GM12878 (cell line): ENCODE measurements at regions not wholly inside any gene's neighbourhood (a gene's known extent, or its start where the extent isn't known, plus 50 kb on each side); places are given as distances from the start of the nearest gene placed in this dataset.

Experiments used
- ATAC-seq: fragments of 200-7000 bp; cut with Tn5 transposase; 3 replicates; pipeline ENCODE4 v1.9.1; 2020; ENCODE audit warnings: mild to moderate bottlenecking, moderate library complexity
- BruUV-seq: library from RNA; stranded (reverse); fragments of 400-500 nt; replicated peaks from 2 replicates; lab custom pipeline; 2021; lab: Mats Ljungman, UMichigan
- CTCF ChIA-PET: fragments of 300-600 bp; sonication (Branson Sonifier 250); formaldehyde crosslinking; extraction: SDS; loops from one replicate; lab custom pipeline; 2021; ENCODE audit warnings: inconsistent platforms; lab: Yijun Ruan, JAX
- POLR2A ChIA-PET: fragments of 350-600 bp; formaldehyde crosslinking; extraction: SDS; loops from one replicate; lab custom pipeline; 2021; ENCODE audit warnings: inconsistent platforms; lab: Charles Lee
- RAD21 ChIA-PET: fragments of 300-600 bp; sonication (Branson Sonifier 250); formaldehyde crosslinking; loops from one replicate; lab custom pipeline; 2023; ENCODE audit warnings: antibody characterized with exemption; ENCODE audit not compliant: unreplicated experiment; lab: Charles Lee
- SMC1A ChIA-PET: fragments of 300-600 bp; sonication (Branson Sonifier 250); formaldehyde crosslinking; loops from one replicate; lab custom pipeline; 2023; ENCODE audit not compliant: unreplicated experiment, uncharacterized antibody; lab: Charles Lee
- DNase-seq: peaks from one replicate; pipeline ENCODE4 v3.0.0-alpha.2; 2011; ENCODE audit warnings: low read depth, low spot score
- FAIRE-seq: peaks from 3 replicates; lab custom pipeline; 2011; peaks lifted over from hg19 to GRCh38; lab: Jason Lieb, UNC
- H2AFZ ChIP-seq: 2 replicates; pipeline ENCODE4 v1.6.0; 2011; ENCODE audit warnings: low read depth, low read length, control low read depth; ENCODE audit not compliant: control insufficient read depth
- H3K27ac ChIP-seq: 2 replicates; pipeline ENCODE4 v1.5.1; 2011; ENCODE audit warnings: control low read depth; ENCODE audit not compliant: control insufficient read depth, insufficient read depth
- H3K27me3 ChIP-seq, 2 experiments: replicated peaks in 1 of 2; 2 replicates each; pipeline versions ENCODE4 v1.6.0 to v1.6.1; 2011; ENCODE audit warnings: low read length in 1 of 2; ENCODE audit not compliant: control insufficient read depth in 2 of 2, insufficient read depth in 2 of 2
- H3K36me3 ChIP-seq, 2 experiments: 2 replicates each; pipeline ENCODE4 v1.5.1; 2011; ENCODE audit warnings: low read length in 1 of 2; ENCODE audit not compliant: control insufficient read depth in 2 of 2, insufficient read depth in 2 of 2
- H3K4me1 ChIP-seq: 2 replicates; pipeline ENCODE4 v1.6.1; 2011; ENCODE audit warnings: mild to moderate bottlenecking, low read length, moderate library complexity, mixed read lengths; ENCODE audit not compliant: control insufficient read depth, insufficient read depth
- H3K4me2 ChIP-seq: 2 replicates; pipeline ENCODE4 v1.6.0; 2011; ENCODE audit warnings: control low read depth; ENCODE audit not compliant: control insufficient read depth, insufficient read depth
- H3K4me3 ChIP-seq: fragments of 200-600 bp; sonication (generic); 2 replicates; pipeline ENCODE4 v1.5.1; 2016
- H3K79me2 ChIP-seq: 2 replicates; pipeline ENCODE4 v1.6.0; 2011; ENCODE audit warnings: low read length; ENCODE audit not compliant: control insufficient read depth, insufficient read depth
- H3K9ac ChIP-seq: 2 replicates; pipeline ENCODE4 v1.8.0; 2011; ENCODE audit warnings: low read length, control low read depth, mixed read lengths; ENCODE audit not compliant: control insufficient read depth, insufficient read depth
- H3K9me3 ChIP-seq: replicated peaks from 3 replicates; pipeline ENCODE4 v1.5.1; 2011; ENCODE audit warnings: mild to moderate bottlenecking, low read length; ENCODE audit not compliant: control insufficient read depth, insufficient read depth
- H4K20me1 ChIP-seq: 2 replicates; pipeline ENCODE4 v1.6.0; 2011; ENCODE audit not compliant: control insufficient read depth, insufficient read depth
- ATF3 ChIP-seq: IDR thresholded peaks from 2 replicates; pipeline ENCODE4 v1.6.1; 2011; ENCODE audit warnings: low read depth, mild to moderate bottlenecking, low read length, moderate library complexity, borderline replicate concordance; ENCODE audit errors: extremely low read depth
- BCL3 ChIP-seq: IDR thresholded peaks from 2 replicates; pipeline ENCODE4 v1.6.1; 2011; ENCODE audit warnings: borderline replicate concordance, low read depth, mild to moderate bottlenecking, moderate library complexity, low read length; ENCODE audit not compliant: insufficient read depth, poor library complexity, severe bottlenecking
- CHD1 ChIP-seq: IDR thresholded peaks from 2 replicates; pipeline ENCODE4 v1.6.1; 2012; ENCODE audit warnings: low read depth, low read length, improper control_type of control experiment
- ELK1 ChIP-seq: IDR thresholded peaks from 2 replicates; pipeline ENCODE4 v1.6.1; 2012; ENCODE audit warnings: low read depth, low read length, improper control_type of control experiment
- POLR2A ChIP-seq: IDR thresholded peaks from 2 replicates; pipeline ENCODE4 v1.6.1; 2011; ENCODE audit warnings: low read depth, mild to moderate bottlenecking, low read length
- RAD21 ChIP-seq: IDR thresholded peaks from 2 replicates; pipeline ENCODE4 v1.6.1; 2011; ENCODE audit warnings: mild to moderate bottlenecking, low read depth, low read length, moderate library complexity; ENCODE audit not compliant: insufficient read depth
- RUNX3 ChIP-seq: IDR thresholded peaks from 2 replicates; pipeline ENCODE4 v1.6.1; 2012; ENCODE audit warnings: low read length, inconsistent platforms
- WGBS: methylation state at CpG from one replicate; pipeline ENCODE4 v1.1.6; 2016; ENCODE audit warnings: low lambda C conversion rate; ENCODE audit not compliant: insufficient replicate concordance, insufficient coverage; ENCODE audit errors: missing lambda C conversion rate; 5-methylcytosine and 5-hydroxymethylcytosine counted together
- in situ Hi-C: fragments of 300-500 bp; cut with MboI; formaldehyde crosslinking; loops from 9 replicates; pipeline ENCODE4 v1.14.3; 2018; ENCODE audit warnings: mixed read lengths
- intact Hi-C: fragments of 100-400 bp; cut with micrococcal nuclease; formaldehyde crosslinking; loops from one replicate; pipeline ENCODE4 v1.14.2; 2022; ENCODE audit not compliant: unreplicated experiment
- TF ChIP-seq, protein P1 (sequence below): fragments of 450-650 bp; formaldehyde crosslinking; IDR thresholded peaks from 2 replicates; pipeline ENCODE4 v1.4.0; 2022; ENCODE audit warnings: mild to moderate bottlenecking, moderate library complexity

GRCh38 chr7:67809586-67809985 lies 813.0 kb downstream of the TYW1 start:
- CTCF ChIA-PET = no interaction called here
- Histone ChIP-seq H3K79me2 (no peaks in the 10 kb centered on the region), H3K36me3 (no peaks in the 10 kb centered on the region), H3K4me1 (no peaks in the 10 kb centered on the region), H3K9ac (no peak overlapping the region), H4K20me1 (no peaks in the 10 kb centered on the region), H3K4me2 (no peak overlapping the region), H3K27me3 (no peaks in the 10 kb centered on the region), H3K27ac (no peak overlapping the region), H3K4me3 (no peak overlapping the region), H3K9me3 (no peaks in the 10 kb centered on the region; the same call in 2 of the 3 replicates), H2AFZ (no peak overlapping the region)
- SMC1A ChIA-PET = no interaction called here
- TF ChIP-seq CHD1 (no peak), POLR2A (no peak), RAD21 (no peak), RUNX3 (no peak), ATF3 (no peak), ELK1 (no peak), BCL3 (no peak)
- TF ChIP-seq, protein P1, sequence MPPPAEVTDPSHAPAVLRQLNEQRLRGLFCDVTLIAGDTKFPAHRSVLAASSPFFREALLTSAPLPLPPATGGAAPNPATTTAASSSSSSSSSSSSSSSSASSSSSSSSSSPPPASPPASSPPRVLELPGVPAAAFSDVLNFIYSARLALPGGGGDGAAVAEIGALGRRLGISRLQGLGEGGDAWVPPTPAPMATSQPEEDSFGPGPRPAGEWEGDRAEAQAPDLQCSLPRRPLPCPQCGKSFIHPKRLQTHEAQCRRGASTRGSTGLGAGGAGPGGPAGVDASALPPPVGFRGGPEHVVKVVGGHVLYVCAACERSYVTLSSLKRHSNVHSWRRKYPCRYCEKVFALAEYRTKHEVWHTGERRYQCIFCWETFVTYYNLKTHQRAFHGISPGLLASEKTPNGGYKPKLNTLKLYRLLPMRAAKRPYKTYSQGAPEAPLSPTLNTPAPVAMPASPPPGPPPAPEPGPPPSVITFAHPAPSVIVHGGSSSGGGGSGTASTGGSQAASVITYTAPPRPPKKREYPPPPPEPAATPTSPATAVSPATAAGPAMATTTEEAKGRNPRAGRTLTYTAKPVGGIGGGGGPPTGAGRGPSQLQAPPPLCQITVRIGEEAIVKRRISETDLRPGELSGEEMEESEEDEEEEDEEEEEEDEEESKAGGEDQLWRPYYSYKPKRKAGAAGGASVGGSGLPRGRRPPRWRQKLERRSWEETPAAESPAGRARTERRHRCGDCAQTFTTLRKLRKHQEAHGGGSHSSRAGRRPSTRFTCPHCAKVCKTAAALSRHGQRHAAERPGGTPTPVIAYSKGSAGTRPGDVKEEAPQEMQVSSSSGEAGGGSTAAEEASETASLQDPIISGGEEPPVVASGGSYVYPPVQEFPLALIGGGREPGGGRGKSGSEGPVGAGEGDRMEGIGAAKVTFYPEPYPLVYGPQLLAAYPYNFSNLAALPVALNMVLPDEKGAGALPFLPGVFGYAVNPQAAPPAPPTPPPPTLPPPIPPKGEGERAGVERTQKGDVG (CRISPR knock-in tag) = no peak
- intact Hi-C loops = no loop called here
- no TSS peak for BruUV-seq
- POLR2A ChIA-PET = no interaction called here
- ATAC-seq = no peak
- no peak for FAIRE-seq
- RAD21 ChIA-PET = no interaction called here
- no peak for DNase-seq
- in situ Hi-C loops = no loop called here
- 42% methylated on average over 8 of the region's 8 CpGs for WGBS
